Heart right ventricle (tissue), 16 donors: ENCODE measurements at regions not wholly inside any gene's neighbourhood (a gene's known extent, or its start where the extent isn't known, plus 50 kb on each side); places are given as distances from the start of the nearest gene placed in this dataset.

Source experiments
- ATAC-seq, 8 donors: fragments of 200-7000 bp; cut with Tn5 transposase; one replicate each; pipeline ENCODE4 v1.9.1; 2020; ENCODE audit warnings: mild to moderate bottlenecking in 8 of 8, moderate library complexity in 8 of 8, moderate number of reproducible peaks in 1 of 8
- DNase-seq, 2 donors: peaks; one replicate each; pipeline ENCODE4 v3.0.0-alpha.2; 2020
- H3K27ac ChIP-seq, 10 donors: fragments of 200-600 bp; sonication (generic) in 2 of 10; one replicate each; pipeline versions ENCODE4 v1.5.0 to v1.8.0; 2020 to 2022; ENCODE audit warnings: mild to moderate bottlenecking in 3 of 10
- H3K27me3 ChIP-seq, 7 donors: fragments of 200-600 bp; one replicate each; pipeline ENCODE4 v1.8.0; 2021 to 2022; ENCODE audit warnings: mild to moderate bottlenecking in 2 of 7
- H3K36me3 ChIP-seq, 9 donors: fragments of 200-600 bp; sonication (generic) in 1 of 9; one replicate each; pipeline versions ENCODE4 v1.5.0 to v1.8.0; 2020 to 2022; ENCODE audit warnings: mild to moderate bottlenecking in 2 of 9
- H3K4me1 ChIP-seq, 9 donors: fragments of 200-600 bp; sonication (generic) in 1 of 9; one replicate each; pipeline versions ENCODE4 v1.5.0 to v1.8.0; 2020 to 2022; ENCODE audit warnings: mild to moderate bottlenecking in 4 of 9
- H3K4me3 ChIP-seq, 10 donors: fragments of 200-600 bp; sonication (generic) in 2 of 10; one replicate each; pipeline versions ENCODE4 v1.5.0 to v1.8.0; 2020 to 2022; ENCODE audit warnings: mild to moderate bottlenecking in 7 of 10, moderate library complexity in 2 of 10
- H3K9me3 ChIP-seq, 11 donors: fragments of 200-600 bp in 10 of 11; sonication (generic) in 2 of 11; one replicate each; pipeline versions ENCODE4 v1.5.0 to v1.8.0; 2013 to 2022; ENCODE audit warnings: mild to moderate bottlenecking in 2 of 11, control low read depth in 1 of 11, moderate library complexity in 1 of 11
- WGBS, 2 donors: extraction: QIAGEN DNeasy Blood & Tissue Kit; methylation state at CpG; one replicate each; pipeline ENCODE4 v1.1.7; 2013; ENCODE audit warnings: inconsistent platforms in 1 of 2; 5-methylcytosine and 5-hydroxymethylcytosine counted together
- intact Hi-C, 10 donors: fragments of 100-400 bp; cut with DNase I; formaldehyde crosslinking; loops; one replicate each; pipeline versions ENCODE4 v1.11.1 to v1.14.2; 2022
- TF ChIP-seq, protein P1 (sequence below), 9 donors: fragments of 200-600 bp; sonication (generic) in 2 of 9; IDR thresholded peaks; one replicate each; pipeline versions ENCODE4 v1.5.0 to v1.8.0; 2021 to 2022; ENCODE audit warnings: antibody characterized with exemption in 9 of 9, mild to moderate bottlenecking in 5 of 9, moderate library complexity in 1 of 9
- donor health status: Arrhythmogenic right ventricular cardiomyopathy.
- donor health status: ischemic (EF 13 %, LVEDD 7.1; RV severe dilation, severe dysfunction).
- donor health status: healthy with polysubstance abuse.
- donor health status: DM: no; HTN: yes; CAD: no.
- donor health status: DM: no; HTN: no; CAD: no.
- donor health status: ischemic (EF 25% LVEDD 6.9; RV normal size, moderate dysfunction).
- donor health status: ischemic (EF 25% LVEDD 5.7; RV mildly dilated, moderate dysfunction).
- donor health status: healthy.
- donor health status: DM: yes; HTN: yes; CAD: no.
- donor health status: Ischemic cardiomyopathy.
- donor health status: ischemic (EF 35%, LVEDD 5.7; RV mildly dilated, moderate dysfunction).
- donor health status: nonischemic (EF 11% LVEDD 7.7; RV severe dilation, severe dysfunction).
- donor health status: DM: yes; HTN: yes; CAD: no.
- donor health status: PGD.
- donor health status: ischemic (EF 29% LVEDD 5.4; RV normal size, mild dysfunction).
- donor health status: nonischemic (EF 23%, LVEDD 6.1; RV moderate dilation, normal function).

GRCh38 chr9:118104363-118104762 is 400.2 kb downstream of the TLR4 start:
- H3K27ac ChIP-seq: no peak overlapping the region
- no peak overlapping the region for H3K4me3 ChIP-seq
- no peaks in the 10 kb centered on the region for H3K4me1 ChIP-seq
- ATAC-seq: no peak
- DNase-seq: no peak
- TF ChIP-seq, protein P1, sequence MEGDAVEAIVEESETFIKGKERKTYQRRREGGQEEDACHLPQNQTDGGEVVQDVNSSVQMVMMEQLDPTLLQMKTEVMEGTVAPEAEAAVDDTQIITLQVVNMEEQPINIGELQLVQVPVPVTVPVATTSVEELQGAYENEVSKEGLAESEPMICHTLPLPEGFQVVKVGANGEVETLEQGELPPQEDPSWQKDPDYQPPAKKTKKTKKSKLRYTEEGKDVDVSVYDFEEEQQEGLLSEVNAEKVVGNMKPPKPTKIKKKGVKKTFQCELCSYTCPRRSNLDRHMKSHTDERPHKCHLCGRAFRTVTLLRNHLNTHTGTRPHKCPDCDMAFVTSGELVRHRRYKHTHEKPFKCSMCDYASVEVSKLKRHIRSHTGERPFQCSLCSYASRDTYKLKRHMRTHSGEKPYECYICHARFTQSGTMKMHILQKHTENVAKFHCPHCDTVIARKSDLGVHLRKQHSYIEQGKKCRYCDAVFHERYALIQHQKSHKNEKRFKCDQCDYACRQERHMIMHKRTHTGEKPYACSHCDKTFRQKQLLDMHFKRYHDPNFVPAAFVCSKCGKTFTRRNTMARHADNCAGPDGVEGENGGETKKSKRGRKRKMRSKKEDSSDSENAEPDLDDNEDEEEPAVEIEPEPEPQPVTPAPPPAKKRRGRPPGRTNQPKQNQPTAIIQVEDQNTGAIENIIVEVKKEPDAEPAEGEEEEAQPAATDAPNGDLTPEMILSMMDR (IDR thresholded peaks at IDR 0.05): no peak
- no peaks in the 10 kb centered on the region for H3K36me3 ChIP-seq
- peaks cover 0 to 4% (median 0%) of the 10 kb centered on the region in 7 donors for H3K27me3 ChIP-seq
- H3K9me3 ChIP-seq: no peaks in the 10 kb centered on the region
- intact Hi-C loops: no loop called here

DNA sequence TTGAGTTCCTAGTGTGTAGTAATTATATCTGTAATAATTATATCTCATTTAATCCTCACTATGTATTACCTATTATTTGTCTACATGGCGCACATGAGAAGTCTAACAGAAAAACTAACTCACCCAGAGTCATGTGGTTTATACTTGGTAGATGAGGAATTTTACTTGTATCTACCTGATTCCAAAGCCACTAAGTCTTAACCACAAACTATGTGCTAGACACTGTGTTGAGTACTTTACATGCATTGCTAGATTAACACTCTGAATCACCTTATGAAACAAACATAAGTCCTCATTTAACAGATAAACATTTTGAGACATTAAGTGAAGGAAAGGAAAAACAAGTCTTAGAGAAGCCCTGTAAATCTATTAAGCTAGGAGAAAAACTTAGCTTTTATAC is 404.8 kb downstream of the TLR4 start:
- no peaks in the 10 kb centered on the region for H3K4me1 ChIP-seq
- TF ChIP-seq, protein P1 (IDR thresholded peaks at IDR 0.05): no peak
- WGBS, 2 donors: 99 to 100% methylated on average over 1 of the region's 1 CpG
- DNase-seq (no peak), ATAC-seq (no peak)
- intact Hi-C loops: no loop called here
- H3K9me3 ChIP-seq: no peaks in the 10 kb centered on the region
- H3K36me3 ChIP-seq: no peaks in the 10 kb centered on the region
- no peak overlapping the region for H3K27ac ChIP-seq
- no peak overlapping the region for H3K4me3 ChIP-seq
- peaks cover 0 to 8% (median 0%) of the 10 kb centered on the region in 7 donors for H3K27me3 ChIP-seq

DNA sequence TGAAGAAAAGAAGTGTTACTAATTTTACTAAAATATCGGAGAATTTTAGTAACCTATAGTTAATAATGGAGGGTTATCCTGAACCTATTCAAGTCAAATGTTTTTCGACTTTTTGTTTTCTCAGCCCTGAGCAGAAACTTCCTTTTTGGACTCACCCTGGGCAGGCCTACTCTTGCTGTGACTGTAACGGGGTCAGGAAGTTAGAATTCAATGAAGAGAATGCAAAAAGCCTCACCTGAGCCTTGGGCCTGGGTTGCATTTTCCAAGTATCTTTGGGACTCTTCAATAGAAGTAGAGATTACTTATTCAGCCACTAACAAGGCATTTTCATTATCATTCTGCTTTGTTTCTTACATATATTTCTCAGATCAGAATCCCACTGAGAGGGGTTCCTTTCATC is 405.3 kb downstream of the TLR4 start:
- WGBS, 2 donors: 55 to 62% methylated on average over 3 of the region's 3 CpGs
- Histone ChIP-seq H3K27me3 (peaks cover 0 to 8% (median 0%) of the 10 kb centered on the region in 7 donors), H3K27ac (no peak overlapping the region), H3K9me3 (no peaks in the 10 kb centered on the region), H3K4me1 (no peaks in the 10 kb centered on the region), H3K4me3 (no peak overlapping the region), H3K36me3 (no peaks in the 10 kb centered on the region)
- TF ChIP-seq, protein P1 (IDR thresholded peaks at IDR 0.05): no peak
- ATAC-seq: no peak
- no peak for DNase-seq
- intact Hi-C loops: no loop called here

DNA sequence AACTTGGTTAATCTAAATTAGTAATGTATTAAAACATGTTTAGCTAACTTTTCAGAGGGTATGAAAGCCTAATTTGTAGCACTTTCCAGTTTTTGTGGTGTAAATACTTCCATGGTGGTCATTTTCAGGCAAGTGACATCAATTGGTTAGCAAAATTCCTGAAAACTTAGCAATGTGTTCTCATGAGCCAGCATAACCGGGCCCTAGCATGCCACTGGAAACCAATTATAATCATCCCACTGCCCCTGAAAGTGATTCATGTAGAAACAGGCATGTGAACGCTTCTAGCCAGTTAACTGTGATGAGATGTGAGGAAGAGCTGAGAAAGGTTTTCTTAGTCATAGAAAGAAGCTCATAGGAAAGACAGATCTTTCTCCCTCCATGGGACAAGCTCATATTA is 417.2 kb downstream of the TLR4 start:
- TF ChIP-seq, protein P1 (IDR thresholded peaks at IDR 0.05): no peak
- H3K27me3 ChIP-seq: no peaks in the 10 kb centered on the region
- intact Hi-C loops: no loop called here

GRCh38 chr9:118128313-118128712 is 424.1 kb downstream of the TLR4 start:
- no peak for DNase-seq
- WGBS, 2 donors: 89 to 90% methylated on average over 2 of the region's 2 CpGs
- intact Hi-C loops: no loop called here
- no peak for ATAC-seq
- H3K9me3 ChIP-seq: peaks cover 0 to 14% (median 0%) of the 10 kb centered on the region in 11 donors
- H3K36me3 ChIP-seq: no peaks in the 10 kb centered on the region
- H3K27ac ChIP-seq: no peak overlapping the region
- no peaks in the 10 kb centered on the region for H3K27me3 ChIP-seq
- H3K4me3 ChIP-seq: no peak overlapping the region
- TF ChIP-seq, protein P1 (IDR thresholded peaks at IDR 0.05): no peak
- no peaks in the 10 kb centered on the region for H3K4me1 ChIP-seq

More for the DNA sequence above, 417.2 kb downstream of the TLR4 start:
- Histone ChIP-seq H3K4me3 (no peak overlapping the region), H3K4me1 (no peaks in the 10 kb centered on the region), H3K36me3 (no peaks in the 10 kb centered on the region), H3K27ac (no peak overlapping the region), H3K9me3 (no peaks in the 10 kb centered on the region)
- WGBS, 2 donors: 34 to 59% methylated on average over 2 of the region's 2 CpGs
- no peak for ATAC-seq
- DNase-seq: no peak
